Aorta (tissue), 5 donors: ENCODE measurements at regions not wholly inside any gene's neighbourhood (a gene's known extent, or its start where the extent isn't known, plus 50 kb on each side); places are given as distances from the start of the nearest gene placed in this dataset.

Experiments used
- ATAC-seq: fragments of 200-7000 bp; cut with Tn5 transposase; one replicate; pipeline ENCODE4 v1.9.1; 2022; ENCODE audit warnings: moderate library complexity; ENCODE audit not compliant: low FRiP score
- DNase-seq, 2 donors: peaks; one replicate each; pipeline ENCODE4 v3.0.0-alpha.2; 2020
- H3K27ac ChIP-seq, 2 donors: one replicate each; pipeline ENCODE4 v1.5.1; 2013; ENCODE audit warnings: low read length in 2 of 2, mild to moderate bottlenecking in 2 of 2, moderate library complexity in 2 of 2, control low read depth in 1 of 2, inconsistent platforms in 1 of 2, low read depth in 1 of 2
- H3K27me3 ChIP-seq, 2 donors: one replicate each; pipeline ENCODE4 v1.6.1; 2013; ENCODE audit warnings: control low read depth in 1 of 2, low read length in 1 of 2, mild to moderate bottlenecking in 1 of 2, moderate library complexity in 1 of 2; ENCODE audit not compliant: insufficient read depth in 2 of 2, control insufficient read depth in 1 of 2
- H3K36me3 ChIP-seq, 2 donors: one replicate each; pipeline ENCODE4 v1.6.1; 2013; ENCODE audit warnings: control low read depth in 1 of 2, low read length in 1 of 2, mild to moderate bottlenecking in 1 of 2; ENCODE audit not compliant: insufficient read depth in 2 of 2, control insufficient read depth in 1 of 2
- H3K4me1 ChIP-seq, 2 donors: one replicate each; pipeline ENCODE4 v1.6.1; 2013; ENCODE audit warnings: low read length in 2 of 2, control low read depth in 1 of 2, mild to moderate bottlenecking in 1 of 2, moderate library complexity in 1 of 2; ENCODE audit not compliant: insufficient read depth in 2 of 2, control insufficient read depth in 1 of 2
- H3K4me3 ChIP-seq, 2 donors: one replicate each; pipeline ENCODE4 v1.5.1; 2013; ENCODE audit warnings: low read length in 2 of 2, control low read depth in 1 of 2, mild to moderate bottlenecking in 1 of 2
- H3K9me3 ChIP-seq: one replicate; pipeline ENCODE4 v1.6.1; 2013; ENCODE audit warnings: mild to moderate bottlenecking, low read length; ENCODE audit not compliant: control insufficient read depth
- WGBS, 2 donors: extraction: QIAGEN DNeasy Blood & Tissue Kit; methylation state at CpG; one replicate each; pipeline ENCODE4 v1.1.7; 2013; 5-methylcytosine and 5-hydroxymethylcytosine counted together
- intact Hi-C, 2 donors: fragments of 100-400 bp; cut with DNase I; formaldehyde crosslinking; loops; one replicate each; pipeline versions ENCODE4 v1.14.2 to v1.15.0; 2022
- donor health status: healthy with polysubstance abuse.
- donor health status: Bipolar disorder and iron deficiency.
- donor health status: DM: no; HTN: no; CAD: no.
- donor health status: DM: no; HTN: no; CAD: no.
- donor health status: DM: yes; HTN: yes; CAD: no.

DNA sequence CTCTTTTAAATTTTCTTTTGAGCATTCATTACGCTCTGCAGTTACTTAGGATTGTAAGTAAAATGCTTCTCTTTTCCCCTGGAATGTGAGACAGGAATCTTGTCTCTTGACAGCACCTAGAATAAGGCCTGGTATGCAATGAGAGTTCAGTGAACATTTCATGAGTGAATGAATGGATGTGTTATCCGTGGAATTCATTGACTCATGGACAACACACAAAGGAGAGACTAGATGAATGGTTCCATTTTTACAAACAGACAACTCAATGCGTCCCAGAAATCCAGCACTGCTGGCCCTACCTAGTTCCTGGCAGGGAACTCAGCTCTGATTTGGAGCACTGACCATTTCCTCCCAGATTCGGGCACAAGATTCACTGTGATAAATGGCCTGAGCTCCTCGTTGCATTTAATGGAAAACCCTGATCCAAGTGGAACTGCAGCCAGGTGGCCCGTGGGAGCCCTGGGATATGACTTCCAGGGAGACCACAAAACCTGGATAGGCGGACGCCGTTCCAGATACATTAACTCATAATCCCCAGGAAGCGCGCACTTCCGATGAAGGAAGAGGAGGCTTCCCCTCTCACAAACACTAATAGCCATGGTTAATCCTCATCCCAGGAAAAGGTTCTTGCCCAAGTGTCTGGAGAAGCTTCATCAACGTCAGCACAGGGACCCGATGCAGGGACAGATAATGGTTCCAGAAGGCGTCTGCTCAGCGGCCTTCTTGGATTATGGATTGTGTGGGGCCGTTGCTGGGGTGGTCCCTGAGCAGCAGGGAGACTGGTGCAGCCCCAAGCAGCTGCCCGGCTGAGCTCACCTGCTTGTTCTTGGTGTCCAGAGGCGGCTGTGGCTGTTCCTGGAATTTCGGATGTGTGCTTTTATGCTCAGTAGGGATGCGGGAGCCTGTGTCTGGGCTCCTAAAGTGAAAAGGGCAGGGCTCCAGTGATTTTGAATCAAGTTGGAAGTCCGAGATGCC, 211.1 kb upstream of the TSHZ3 start:
- H3K27ac ChIP-seq, result no peak overlapping the region
- DNase-seq (no peak), ATAC-seq (no peak)

DNA sequence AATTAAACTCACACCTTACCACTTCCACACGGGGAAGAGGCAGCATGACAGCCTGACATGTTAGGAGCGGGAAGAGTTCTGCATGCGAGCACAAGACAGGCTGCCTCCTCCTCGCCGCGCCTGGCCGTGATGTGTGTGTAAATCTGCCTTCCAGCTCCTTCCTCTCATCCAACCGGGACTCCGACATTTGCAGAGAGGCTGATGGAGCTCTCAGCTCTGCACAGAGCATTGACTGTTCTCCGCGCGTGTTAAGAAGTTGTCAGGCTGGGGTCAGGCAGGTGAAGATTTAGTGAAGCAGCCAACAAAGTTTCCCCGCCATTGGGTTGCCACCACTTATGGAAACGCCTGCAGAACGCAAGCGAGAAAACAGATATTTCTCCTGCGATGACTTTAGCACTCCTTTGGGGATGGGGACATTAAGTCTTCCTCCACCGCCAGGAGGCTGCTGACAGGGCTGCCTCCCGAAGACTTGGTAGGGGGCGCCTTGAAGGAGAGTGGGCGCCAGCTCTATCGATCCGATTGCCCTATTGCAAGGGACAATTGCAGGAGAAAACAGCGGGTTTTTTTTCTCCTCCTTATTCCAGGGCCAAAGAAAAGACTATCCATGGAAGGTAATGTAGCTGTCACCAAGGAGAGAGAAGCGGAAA, 213.9 kb upstream of the TSHZ3 start:
- H3K36me3 ChIP-seq, result no peaks in the 10 kb centered on the region
- WGBS, 2 donors, result 73 to 76% methylated on average over 25 of the region's 25 CpGs
- H3K9me3 ChIP-seq, result no peaks in the 10 kb centered on the region
- H3K27ac ChIP-seq, result no peak overlapping the region
- no peak for DNase-seq
- no peaks in the 10 kb centered on the region for H3K27me3 ChIP-seq
- intact Hi-C loops, result no loop called here
- H3K4me3 ChIP-seq, result no peak overlapping the region
- ATAC-seq, result no peak
- no peaks in the 10 kb centered on the region for H3K4me1 ChIP-seq

More for the DNA sequence above, 211.1 kb upstream of the TSHZ3 start:
- 79 to 81% methylated on average over 22 of the region's 22 CpGs for WGBS, 2 donors
- Histone ChIP-seq H3K27me3 (no peaks in the 10 kb centered on the region), H3K36me3 (no peaks in the 10 kb centered on the region), H3K4me1 (no peaks in the 10 kb centered on the region), H3K9me3 (no peaks in the 10 kb centered on the region), H3K4me3 (no peak overlapping the region)
- intact Hi-C loops, result no loop called here

DNA sequence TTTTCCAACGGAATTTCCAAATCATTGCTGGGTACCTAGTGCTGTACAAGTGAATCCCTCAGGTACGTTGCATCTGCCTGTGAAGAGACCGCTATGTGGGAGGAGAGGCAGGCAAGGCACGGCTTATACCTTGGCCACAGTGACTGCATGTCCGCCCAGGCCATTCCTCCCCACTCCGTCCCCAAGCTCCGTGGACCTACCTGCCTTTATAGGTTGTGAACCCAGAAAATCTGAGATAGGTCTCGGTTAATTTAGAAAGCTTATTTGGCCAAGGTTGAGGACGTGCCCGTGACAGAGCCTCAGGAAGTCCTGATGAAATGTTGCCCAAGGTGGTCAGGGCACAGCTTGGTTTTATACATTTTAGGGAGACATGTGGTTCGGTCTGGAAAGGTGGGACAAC, 218.5 kb upstream of the TSHZ3 start:
- H3K27me3 ChIP-seq, result no peaks in the 10 kb centered on the region
- 87% methylated on average over 11 of the region's 11 CpGs for WGBS, 2 donors
- H3K4me3 ChIP-seq, result no peak overlapping the region
- ATAC-seq (no peak), DNase-seq (no peak)
- no peaks in the 10 kb centered on the region for H3K4me1 ChIP-seq
- H3K9me3 ChIP-seq, result no peaks in the 10 kb centered on the region
- intact Hi-C loops, result no loop called here
- no peaks in the 10 kb centered on the region for H3K36me3 ChIP-seq
- no peak overlapping the region for H3K27ac ChIP-seq

DNA sequence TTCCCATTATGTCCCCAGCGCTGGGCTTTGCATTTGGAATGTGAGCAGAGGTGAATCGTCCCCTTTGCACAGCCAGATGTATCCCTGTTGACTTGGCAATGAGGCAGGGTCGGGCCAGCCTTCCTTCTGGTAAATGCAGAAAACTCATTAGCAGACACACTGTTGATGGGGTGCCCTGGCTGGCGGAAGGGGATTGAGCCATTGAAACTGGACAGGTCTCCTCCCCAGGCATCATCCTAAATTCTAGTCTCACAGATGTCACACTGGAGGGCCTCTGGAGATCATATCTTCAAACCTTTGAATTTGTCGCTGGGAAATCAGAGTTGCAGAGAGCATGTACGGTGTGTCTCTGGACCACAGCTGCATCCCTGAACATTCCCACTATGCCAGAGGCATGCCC, 219.5 kb upstream of the TSHZ3 start:
- no peak overlapping the region for H3K4me3 ChIP-seq
- no peaks in the 10 kb centered on the region for H3K27me3 ChIP-seq
- no peaks in the 10 kb centered on the region for H3K36me3 ChIP-seq
- DNase-seq (no peak), ATAC-seq (no peak)
- H3K4me1 ChIP-seq, result no peaks in the 10 kb centered on the region
- 82 to 87% methylated on average over 6 of the region's 6 CpGs for WGBS, 2 donors
- H3K9me3 ChIP-seq, result no peaks in the 10 kb centered on the region
- no peak overlapping the region for H3K27ac ChIP-seq
- intact Hi-C loops, result no loop called here

DNA sequence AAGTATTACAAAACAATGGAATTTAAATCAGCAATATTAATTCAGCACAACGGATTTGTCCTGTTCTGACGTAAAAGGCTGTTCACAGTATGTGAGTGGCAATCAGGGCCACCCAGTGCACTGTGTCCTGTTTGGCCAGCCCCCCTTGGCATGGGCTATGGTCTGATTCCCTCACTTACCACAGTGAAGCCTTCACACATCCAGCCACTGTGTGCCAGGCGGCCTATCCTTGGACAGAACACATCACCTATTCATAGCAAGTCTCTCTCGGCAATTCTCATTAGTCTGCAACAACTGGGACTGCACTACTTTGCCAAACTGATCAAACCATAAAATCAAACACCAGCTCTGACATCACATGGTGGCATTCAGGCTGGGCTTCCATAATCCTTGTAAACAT, 221.5 kb upstream of the TSHZ3 start:
- Histone ChIP-seq H3K4me3 (no peak overlapping the region), H3K9me3 (no peaks in the 10 kb centered on the region), H3K4me1 (no peaks in the 10 kb centered on the region), H3K27ac (no peak overlapping the region), H3K36me3 (no peaks in the 10 kb centered on the region), H3K27me3 (no peaks in the 10 kb centered on the region)
- intact Hi-C loops, result no loop called here
- ATAC-seq (no peak), DNase-seq (no peak)
- 68 to 73% methylated on average over 4 of the region's 4 CpGs for WGBS, 2 donors

DNA sequence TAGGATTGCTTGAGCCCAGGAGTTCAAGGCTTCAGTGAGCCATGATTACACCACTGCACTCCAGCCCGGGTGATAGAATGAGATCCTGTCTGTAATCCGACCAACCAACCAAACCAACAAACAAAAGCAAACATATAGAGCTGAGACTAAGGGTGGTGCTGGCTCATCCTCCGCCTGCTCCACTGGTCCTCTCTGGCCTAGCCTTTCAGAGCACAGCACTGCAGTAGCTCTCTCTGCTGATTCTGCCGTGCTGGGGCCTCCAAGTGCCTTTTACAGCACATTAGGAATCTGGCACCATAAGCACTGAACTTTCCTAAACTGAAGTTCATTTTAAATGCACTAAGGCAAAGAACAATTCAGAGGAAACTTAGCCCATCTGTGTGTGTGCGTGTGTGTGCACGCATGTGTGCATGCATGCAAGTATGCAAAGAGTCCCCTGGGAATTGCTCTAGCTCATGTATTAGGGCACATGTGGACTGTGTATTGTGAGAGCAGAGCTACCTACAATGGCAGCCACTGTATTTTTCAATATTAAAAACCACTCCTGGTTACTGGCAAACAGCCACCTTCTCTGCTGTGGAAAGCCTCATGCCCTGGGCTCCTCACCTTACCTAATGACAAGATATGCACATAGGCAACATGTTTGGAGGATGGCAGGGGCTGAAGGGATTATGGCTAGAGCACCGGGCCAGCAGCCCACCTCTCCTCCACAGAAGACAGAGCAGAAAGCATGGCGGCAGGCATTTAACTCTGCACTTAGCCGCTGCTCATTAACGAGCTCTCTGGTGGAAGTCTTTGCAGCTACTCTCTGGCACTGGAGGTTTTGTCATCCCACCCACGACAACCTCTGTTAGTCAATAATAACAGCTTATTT, 223.1 kb upstream of the TSHZ3 start:
- WGBS, 2 donors, result 69 to 70% methylated on average over 11 of the region's 11 CpGs
- Histone ChIP-seq H3K27ac (no peak overlapping the region), H3K27me3 (no peaks in the 10 kb centered on the region), H3K4me3 (no peak overlapping the region), H3K36me3 (no peaks in the 10 kb centered on the region), H3K4me1 (no peaks in the 10 kb centered on the region), H3K9me3 (no peaks in the 10 kb centered on the region)
- intact Hi-C loops, result no loop called here
- ATAC-seq, result no peak
- DNase-seq, result no peak

DNA sequence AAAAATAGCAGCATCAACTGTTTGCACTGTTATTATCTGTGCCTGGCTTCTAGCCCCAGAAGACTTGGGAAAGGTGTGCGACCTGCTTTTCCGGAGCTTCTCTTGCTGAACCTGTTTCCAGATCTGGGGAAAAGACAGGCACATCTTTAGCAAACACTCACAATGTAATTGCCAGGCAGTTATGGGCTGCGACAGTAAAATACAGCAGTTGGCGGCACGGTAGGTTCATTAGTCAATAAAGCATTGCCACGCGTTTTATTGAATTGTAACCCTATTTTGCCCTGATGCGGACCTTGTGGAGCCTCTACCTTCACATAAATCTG, 223.7 kb upstream of the TSHZ3 start:
- no peaks in the 10 kb centered on the region for H3K27me3 ChIP-seq
- no peak overlapping the region for H3K4me3 ChIP-seq
- no peaks in the 10 kb centered on the region for H3K9me3 ChIP-seq
- ATAC-seq (no peak), DNase-seq (no peak)
- H3K36me3 ChIP-seq, result no peaks in the 10 kb centered on the region
- WGBS, 2 donors, result 85 to 89% methylated on average over 8 of the region's 8 CpGs
- H3K27ac ChIP-seq, result no peak overlapping the region
- H3K4me1 ChIP-seq, result no peaks in the 10 kb centered on the region
- intact Hi-C loops, result no loop called here

DNA sequence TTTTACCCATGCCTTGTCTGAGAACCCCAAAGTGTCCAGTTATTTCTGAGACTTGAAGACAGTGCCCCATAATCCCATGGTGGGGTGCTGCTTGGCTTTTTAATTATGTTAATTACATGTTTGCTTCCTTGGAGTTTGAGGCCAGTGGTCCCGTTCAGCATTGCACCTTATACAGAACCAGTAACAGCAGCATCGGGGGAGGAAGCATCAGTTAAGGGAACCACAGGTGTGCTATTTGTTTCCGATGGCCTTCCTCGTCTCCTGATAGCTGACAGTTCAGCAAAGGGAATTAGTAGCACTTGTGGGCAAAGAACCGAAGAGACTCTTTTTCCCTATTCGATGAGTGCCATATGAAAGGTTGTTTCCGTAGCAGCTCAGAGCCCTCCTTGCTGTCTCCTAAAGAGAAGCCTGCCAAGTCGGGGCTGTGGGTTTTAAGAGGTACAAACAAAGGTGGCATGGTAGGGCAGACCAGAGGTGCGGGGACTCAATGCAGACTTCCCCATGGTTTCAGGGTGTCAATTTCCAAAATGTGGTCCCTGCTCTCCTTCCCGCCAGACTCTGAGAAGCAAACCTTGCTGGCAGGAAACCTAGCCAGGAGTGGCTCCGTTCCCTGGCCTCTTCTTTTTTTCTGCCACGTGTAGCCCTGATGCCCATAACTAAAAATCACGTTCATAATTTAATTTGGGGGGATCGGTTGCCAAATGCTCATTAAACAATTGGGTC, 225.2 kb upstream of the TSHZ3 start:
- Histone ChIP-seq H3K27ac (no peak overlapping the region), H3K4me3 (no peak overlapping the region), H3K4me1 (no peaks in the 10 kb centered on the region), H3K9me3 (no peaks in the 10 kb centered on the region), H3K36me3 (no peaks in the 10 kb centered on the region), H3K27me3 (no peaks in the 10 kb centered on the region)
- no peak for DNase-seq
- no peak for ATAC-seq
- 62 to 67% methylated on average over 14 of the region's 14 CpGs for WGBS, 2 donors
- intact Hi-C loops, result no loop called here
